NT2/D1 (cell line): ENCODE measurements at regions not wholly inside any gene's neighbourhood (a gene's known extent, or its start where the extent isn't known, plus 50 kb on each side); places are given as distances from the start of the nearest gene placed in this dataset.
A peak's percentile ranks its signal among the peaks of the same experiment; 100 is the strongest.
"Not testable (repeated sequence)": the region's sequence is repeated elsewhere in the genome, so short reads cannot be mapped to it uniquely, and the experiment has no call there.

Experiments used
- DNase-seq: peaks from one replicate; pipeline ENCODE4 v3.0.0-alpha.2; 2011; ENCODE audit warnings: low read depth, low spot score
- H3K27me3 ChIP-seq: 2 replicates; pipeline ENCODE4 v1.6.0; 2011; ENCODE audit warnings: mild to moderate bottlenecking; ENCODE audit not compliant: insufficient read length, insufficient read depth
- H3K36me3 ChIP-seq: 2 replicates; pipeline ENCODE4 v1.6.1; 2011; ENCODE audit warnings: mild to moderate bottlenecking, low read length, mixed read lengths; ENCODE audit not compliant: insufficient read depth, insufficient read length
- H3K4me1 ChIP-seq: 2 replicates; pipeline ENCODE4 v1.5.1; 2011; ENCODE audit not compliant: insufficient read depth, insufficient read length
- H3K4me3 ChIP-seq: 2 replicates; pipeline ENCODE4 v1.5.1; 2011; ENCODE audit warnings: low read depth; ENCODE audit not compliant: insufficient read length
- H3K9ac ChIP-seq: 2 replicates; pipeline ENCODE4 v1.6.0; 2011; ENCODE audit warnings: low read depth; ENCODE audit not compliant: insufficient read length
- H3K9me3 ChIP-seq: 2 replicates; pipeline ENCODE4 v1.5.1; 2011; ENCODE audit warnings: mild to moderate bottlenecking, low read length; ENCODE audit not compliant: insufficient read depth
- SUZ12 ChIP-seq: IDR thresholded peaks from 2 replicates; pipeline ENCODE4 v1.6.1; 2011; ENCODE audit not compliant: insufficient read length, insufficient read depth; ENCODE audit errors: extremely low read depth
- YY1 ChIP-seq: IDR thresholded peaks from 2 replicates; pipeline ENCODE4 v1.6.1; 2011; ENCODE audit not compliant: insufficient read length, insufficient read depth
- ZNF274 ChIP-seq: IDR thresholded peaks from 2 replicates; pipeline ENCODE4 v1.6.1; 2011; ENCODE audit warnings: mild to moderate bottlenecking, low read depth, low read length

DNA sequence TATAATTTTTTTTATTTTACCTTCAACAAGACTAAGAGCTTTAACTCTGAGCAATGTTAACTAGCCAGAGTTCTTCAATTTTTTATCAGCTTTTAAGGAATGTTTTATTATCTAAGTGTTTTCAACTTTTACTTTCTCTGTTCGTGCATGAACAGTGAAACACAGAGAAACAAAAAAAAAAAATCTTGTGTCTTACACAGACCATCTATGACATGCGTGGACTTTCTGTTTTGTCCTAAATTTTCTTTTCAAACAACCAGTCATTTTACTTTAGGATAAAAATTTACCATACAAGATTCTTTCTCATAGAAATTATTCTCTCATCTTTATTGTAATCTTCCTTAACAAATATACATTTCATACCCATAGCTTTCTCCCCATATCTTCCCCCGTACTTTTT, 731.9 kb upstream of the PCDH10 start:
- no peak overlapping the region for H3K9ac ChIP-seq
- H3K9me3 ChIP-seq, result peaks cover 36% of the 10 kb centered on the region
- no peak overlapping the region for H3K4me3 ChIP-seq
- peak; percentile 2 for DNase-seq
- no peak for TF ChIP-seq SUZ12
- TF ChIP-seq ZNF274, result no peak
- no peak for TF ChIP-seq YY1
- H3K36me3 ChIP-seq, result no peaks in the 10 kb centered on the region
- no peaks in the 10 kb centered on the region for H3K27me3 ChIP-seq
- no peaks in the 10 kb centered on the region for H3K4me1 ChIP-seq

DNA sequence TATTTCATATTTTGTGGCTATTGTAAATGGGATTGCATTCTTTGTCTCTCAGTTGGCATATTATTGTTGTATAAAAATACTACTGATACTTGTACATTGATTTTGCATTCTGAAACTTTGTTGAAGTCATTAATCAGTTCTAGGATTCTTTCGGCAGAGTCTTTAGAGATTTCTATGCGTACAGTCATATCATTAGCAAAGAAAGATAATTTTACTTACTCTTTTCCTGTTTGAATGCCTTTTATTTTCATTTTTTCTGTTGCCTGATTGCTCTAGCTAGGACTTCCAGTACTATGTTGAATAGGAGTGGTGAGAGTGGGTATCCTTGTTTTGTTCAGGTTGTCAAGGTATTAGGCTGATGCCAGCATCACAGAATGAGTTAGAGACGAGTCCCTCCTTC, 722.0 kb upstream of the PCDH10 start:
- Histone ChIP-seq H3K9me3 (no peaks in the 10 kb centered on the region), H3K36me3 (no peaks in the 10 kb centered on the region), H3K4me3 (no peak overlapping the region), H3K9ac (no peak overlapping the region), H3K4me1 (no peaks in the 10 kb centered on the region), H3K27me3 (no peaks in the 10 kb centered on the region)
- TF ChIP-seq SUZ12 (no peak), ZNF274 (no peak), YY1 (no peak)
- DNase-seq, result no peak

DNA sequence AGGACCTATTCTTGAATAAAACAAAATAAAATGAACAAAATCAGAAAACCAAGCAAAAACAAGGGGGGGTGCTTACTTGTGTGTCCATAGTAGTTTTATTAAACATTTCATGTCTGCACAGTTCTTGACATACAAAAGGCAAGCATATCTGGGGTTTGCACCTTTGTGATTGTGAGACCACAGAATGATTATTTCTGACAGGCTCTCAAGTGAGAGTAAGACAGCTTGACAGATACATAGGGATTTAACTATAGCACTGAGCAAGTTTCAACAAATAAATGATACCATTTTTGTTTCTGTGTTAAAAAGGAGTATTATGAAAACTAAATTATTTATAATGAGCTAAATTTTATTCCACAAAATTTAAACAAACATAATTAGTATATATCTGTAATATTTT, 712.0 kb upstream of the PCDH10 start:
- H3K36me3 ChIP-seq, result no peaks in the 10 kb centered on the region
- DNase-seq, result no peak
- H3K9ac ChIP-seq, result no peak overlapping the region
- TF ChIP-seq SUZ12 (no peak), YY1 (no peak), ZNF274 (no peak)
- H3K4me3 ChIP-seq, result no peak overlapping the region
- no peaks in the 10 kb centered on the region for H3K9me3 ChIP-seq
- no peaks in the 10 kb centered on the region for H3K27me3 ChIP-seq
- H3K4me1 ChIP-seq, result no peaks in the 10 kb centered on the region

- H3K4me1 ChIP-seq, result no peaks in the 10 kb centered on the region
- H3K4me3 ChIP-seq, result no peak overlapping the region
- H3K27me3 ChIP-seq, result no peaks in the 10 kb centered on the region
- no peaks in the 10 kb centered on the region for H3K36me3 ChIP-seq
- TF ChIP-seq ZNF274 (no peak), SUZ12 (no peak), YY1 (no peak)
- no peak for DNase-seq
- no peaks in the 10 kb centered on the region for H3K9me3 ChIP-seq
- no peak overlapping the region for H3K9ac ChIP-seq
Observed at GRCh38 chr4:132445386-132445785, 703.7 kb upstream of the PCDH10 start.

DNA sequence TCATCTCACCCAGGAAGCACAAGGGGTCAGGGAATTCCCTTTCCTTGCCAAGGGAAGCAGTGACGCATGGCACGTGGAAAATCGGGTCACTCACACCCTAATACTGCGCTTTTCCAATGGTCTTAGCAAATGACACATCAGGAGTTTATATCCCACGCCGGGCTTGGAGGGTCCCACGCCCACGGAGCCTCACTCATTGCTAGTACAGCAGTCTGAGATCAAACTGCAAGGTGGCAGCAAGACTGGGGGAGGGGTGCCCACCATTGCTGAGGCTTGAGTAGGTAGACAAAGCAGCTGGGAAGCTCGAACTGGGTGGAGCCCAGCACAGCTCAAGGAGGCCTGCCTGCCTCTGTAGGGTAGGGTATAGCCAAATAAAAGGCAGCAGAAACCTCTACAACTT, 691.1 kb upstream of the PCDH10 start:
- not testable (repeated sequence) for H3K9me3 ChIP-seq, H3K9ac ChIP-seq, H3K27me3 ChIP-seq, H3K36me3 ChIP-seq, H3K4me1 ChIP-seq, DNase-seq, H3K4me3 ChIP-seq

DNA sequence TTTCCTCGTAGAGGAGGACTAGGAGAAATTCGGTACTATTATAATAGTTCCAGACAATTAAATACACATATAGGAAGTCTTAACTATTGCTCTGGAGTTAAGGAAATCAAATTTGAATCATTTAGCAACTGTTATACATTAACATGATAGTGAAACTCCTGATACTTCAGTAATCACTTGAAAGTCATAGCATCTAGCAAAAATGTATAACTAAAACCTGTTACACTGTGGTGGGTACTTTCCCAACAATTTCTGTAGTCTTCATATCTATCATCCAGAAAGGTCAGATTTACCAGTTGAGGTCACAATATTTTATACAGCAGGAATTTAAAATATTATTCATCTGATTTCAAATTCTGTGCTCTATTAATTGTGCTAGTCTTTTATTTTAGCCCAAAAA, 669.6 kb upstream of the PCDH10 start:
- Histone ChIP-seq H3K27me3 (no peaks in the 10 kb centered on the region), H3K4me1 (no peaks in the 10 kb centered on the region), H3K9me3 (no peaks in the 10 kb centered on the region), H3K36me3 (no peaks in the 10 kb centered on the region), H3K4me3 (no peak overlapping the region), H3K9ac (no peak overlapping the region)
- no peak for DNase-seq
- no peak for TF ChIP-seq ZNF274
- no peak for TF ChIP-seq YY1
- no peak for TF ChIP-seq SUZ12

DNA sequence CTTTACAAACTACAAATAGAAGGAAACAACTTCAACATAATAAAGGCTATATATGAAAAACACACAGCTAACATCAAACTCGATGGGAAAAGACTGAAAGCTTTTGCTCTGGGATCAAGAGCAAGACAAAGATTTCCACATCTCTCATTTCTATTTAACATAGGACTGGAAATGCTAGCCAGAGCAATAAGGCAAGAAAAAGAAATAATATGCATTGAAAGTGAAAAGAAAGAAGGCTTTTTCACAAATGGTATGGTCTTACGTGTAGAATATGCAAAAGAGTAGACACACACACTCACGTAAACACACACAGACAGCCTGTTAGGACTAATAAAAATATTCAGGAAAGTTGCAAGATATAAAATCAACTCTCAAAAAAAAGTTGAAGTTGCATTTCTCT, 660.5 kb upstream of the PCDH10 start:
- DNase-seq, result no peak
- no peak for TF ChIP-seq ZNF274
- TF ChIP-seq YY1, result no peak
- TF ChIP-seq SUZ12, result no peak
- H3K36me3 ChIP-seq, result no peaks in the 10 kb centered on the region
- no peaks in the 10 kb centered on the region for H3K4me1 ChIP-seq
- no peaks in the 10 kb centered on the region for H3K27me3 ChIP-seq
- H3K9me3 ChIP-seq, result peaks cover 6% of the 10 kb centered on the region
- H3K9ac ChIP-seq, result no peak overlapping the region
- no peak overlapping the region for H3K4me3 ChIP-seq

GRCh38 chr4:132493476-132493875, 655.6 kb upstream of the PCDH10 start:
- H3K9ac ChIP-seq, result no peak overlapping the region
- no peak for DNase-seq
- no peaks in the 10 kb centered on the region for H3K4me1 ChIP-seq
- H3K4me3 ChIP-seq, result no peak overlapping the region
- peaks cover 4% of the 10 kb centered on the region for H3K9me3 ChIP-seq
- H3K27me3 ChIP-seq, result no peaks in the 10 kb centered on the region
- TF ChIP-seq YY1, result no peak
- H3K36me3 ChIP-seq, result no peaks in the 10 kb centered on the region

DNA sequence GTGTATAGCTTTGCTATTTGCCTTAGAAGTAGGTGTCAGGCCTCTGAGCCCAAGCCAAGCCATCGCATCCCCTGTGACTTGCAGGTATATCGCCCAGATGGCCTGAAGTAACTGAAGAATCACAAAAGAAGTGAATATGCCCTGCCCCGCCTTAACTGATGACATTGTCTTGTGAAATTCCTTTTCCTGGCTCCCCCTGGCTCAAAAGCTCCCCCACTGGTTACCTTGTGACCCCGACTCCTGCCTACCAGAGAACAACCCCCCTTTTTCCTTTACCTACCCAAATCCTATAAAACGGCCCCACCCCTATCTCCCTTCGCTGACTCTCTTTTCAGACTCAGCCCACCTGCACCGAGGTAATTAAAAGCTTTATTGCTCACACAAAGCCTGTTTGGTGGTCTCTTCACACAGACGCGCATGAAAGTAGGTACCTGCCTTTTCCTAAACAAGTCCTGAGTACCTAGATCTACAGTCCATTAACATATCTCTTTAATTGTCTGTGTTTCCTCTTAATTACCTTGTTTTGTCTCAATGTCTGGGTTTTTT, 653.8 kb upstream of the PCDH10 start:
- H3K9me3 ChIP-seq, H3K4me1 ChIP-seq, H3K4me3 ChIP-seq, H3K9ac ChIP-seq, H3K27me3 ChIP-seq, DNase-seq, H3K36me3 ChIP-seq: not testable (repeated sequence)
